SU-DHL-6 (cell line): ENCODE measurements at regions not wholly inside any gene's neighbourhood (a gene's known extent, or its start where the extent isn't known, plus 50 kb on each side); places are given as distances from the start of the nearest gene placed in this dataset.

Source experiments
- H2AFZ ChIP-seq: fragments of 200-600 bp; sonication (generic); 2 replicates; pipeline ENCODE4 v1.6.1; 2014; ENCODE audit warnings: low read depth, mild to moderate bottlenecking, moderate library complexity, mixed read lengths, antibody characterized with exemption, low read length; ENCODE audit not compliant: severe bottlenecking
- H3F3A ChIP-seq: fragments of 200-600 bp; shearing (Covaris generic); 2 replicates; pipeline ENCODE4 v1.6.0; 2016; ENCODE audit warnings: antibody characterized with exemption, mild to moderate bottlenecking; ENCODE audit not compliant: insufficient read depth
- H3K27ac ChIP-seq: fragments of 200-600 bp; sonication (generic); 2 replicates; pipeline ENCODE4 v1.5.1; 2016; ENCODE audit warnings: low read depth, mild to moderate bottlenecking, low read length, moderate library complexity, mixed read lengths
- H3K27me3 ChIP-seq: fragments of 200-600 bp; sonication (generic), shearing (Covaris generic); 2 replicates; pipeline ENCODE4 v1.6.0; 2014; ENCODE audit warnings: mild to moderate bottlenecking, low read length
- H3K36me3 ChIP-seq: fragments of 200-600 bp; sonication (generic); 2 replicates; pipeline ENCODE4 v1.6.1; 2014; ENCODE audit warnings: mild to moderate bottlenecking, low read length, mixed read lengths
- H3K4me2 ChIP-seq: fragments of 300-600, 200-600 bp; shearing (Covaris generic), sonication (generic); 2 replicates; pipeline ENCODE4 v1.6.0; 2014; ENCODE audit warnings: low read length, low read depth, mild to moderate bottlenecking; ENCODE audit not compliant: poor library complexity, severe bottlenecking
- H3K4me3 ChIP-seq: fragments of 200-600 bp; sonication (generic); 2 replicates; pipeline ENCODE4 v1.5.1; 2014; ENCODE audit warnings: antibody characterized with exemption, low read length, mild to moderate bottlenecking, mixed read lengths; ENCODE audit not compliant: insufficient read depth, poor library complexity, severe bottlenecking
- H3K79me2 ChIP-seq: fragments of 200-600 bp; sonication (generic); 2 replicates; pipeline ENCODE4 v1.6.1; 2014; ENCODE audit warnings: mild to moderate bottlenecking, low read length, moderate library complexity; ENCODE audit not compliant: insufficient read depth
- H3K9ac ChIP-seq: fragments of 200-600 bp; sonication (generic); 2 replicates; pipeline ENCODE4 v1.7.0; 2014; ENCODE audit warnings: mild to moderate bottlenecking, low read length
- H3K9me2 ChIP-seq: fragments of 200-600 bp; sonication (generic); replicated peaks from 2 replicates; pipeline ENCODE4 v1.6.1; 2014; ENCODE audit warnings: low read length; ENCODE audit not compliant: insufficient read depth
- H3K9me3 ChIP-seq: fragments of 200-600 bp; sonication (generic); 2 replicates; pipeline ENCODE4 v1.6.1; 2014; ENCODE audit warnings: low read length, mixed read lengths; ENCODE audit not compliant: insufficient read depth
- H4K20me1 ChIP-seq: fragments of 200-600 bp; sonication (generic); 2 replicates; pipeline ENCODE4 v1.6.1; 2014; ENCODE audit warnings: low read depth, mild to moderate bottlenecking, antibody characterized with exemption, low read length, moderate library complexity, mixed read lengths
- CTCF ChIP-seq: fragments of 200-600 bp; sonication (generic); IDR thresholded peaks from one replicate; pipeline ENCODE4 v1.5.1; 2017; ENCODE audit warnings: antibody characterized with exemption, mild to moderate bottlenecking, low read length, moderate library complexity; ENCODE audit not compliant: insufficient read depth, poor library complexity, severe bottlenecking
- EZH2phosphoT487 ChIP-seq: fragments of 200-600 bp; sonication (generic), shearing (Covaris generic); conservative IDR thresholded peaks from 2 replicates; pipeline ENCODE4 v1.6.1; 2018; ENCODE audit warnings: mild to moderate bottlenecking, antibody characterized with exemption, low read length, moderate library complexity, mixed read lengths

GRCh38 chr15:81548365-81549130 lies 174.5 kb upstream of the TMC3 start:
- no peak overlapping the region for H3K4me2 ChIP-seq
- no peak overlapping the region for H3K9ac ChIP-seq
- no peaks in the 10 kb centered on the region for H3K27me3 ChIP-seq
- no peaks in the 10 kb centered on the region for H3K79me2 ChIP-seq
- H2AFZ ChIP-seq, result no peak overlapping the region
- TF ChIP-seq EZH2phosphoT487, result no peak
- TF ChIP-seq CTCF, result no peak
- H3K9me2 ChIP-seq, result no peaks in the 10 kb centered on the region
- H3F3A ChIP-seq, result no peaks in the 10 kb centered on the region
- no peak overlapping the region for H3K27ac ChIP-seq
- no peak overlapping the region for H3K4me3 ChIP-seq
- H3K9me3 ChIP-seq, result no peaks in the 10 kb centered on the region
- H4K20me1 ChIP-seq, result no peaks in the 10 kb centered on the region
- no peaks in the 10 kb centered on the region for H3K36me3 ChIP-seq

- no peak overlapping the region for H3K27ac ChIP-seq
- H3K27me3 ChIP-seq, result no peaks in the 10 kb centered on the region
- H3F3A ChIP-seq, result no peaks in the 10 kb centered on the region
- no peaks in the 10 kb centered on the region for H3K36me3 ChIP-seq
- H2AFZ ChIP-seq, result no peak overlapping the region
- H4K20me1 ChIP-seq, result no peaks in the 10 kb centered on the region
- TF ChIP-seq CTCF (no peak), EZH2phosphoT487 (no peak)
- no peak overlapping the region for H3K4me2 ChIP-seq
- H3K79me2 ChIP-seq, result no peaks in the 10 kb centered on the region
- H3K4me3 ChIP-seq, result no peak overlapping the region
- no peaks in the 10 kb centered on the region for H3K9me3 ChIP-seq
- no peak overlapping the region for H3K9ac ChIP-seq
- H3K9me2 ChIP-seq, result no peaks in the 10 kb centered on the region
Observed at GRCh38 chr15:81547521-81548132, 173.6 kb upstream of the TMC3 start.

- H3K9me2 ChIP-seq, result no peaks in the 10 kb centered on the region
- no peaks in the 10 kb centered on the region for H4K20me1 ChIP-seq
- H3K79me2 ChIP-seq, result no peaks in the 10 kb centered on the region
- H3K27me3 ChIP-seq, result no peaks in the 10 kb centered on the region
- H3K4me3 ChIP-seq, result no peak overlapping the region
- no peaks in the 10 kb centered on the region for H3F3A ChIP-seq
- H3K9me3 ChIP-seq, result no peaks in the 10 kb centered on the region
- H3K27ac ChIP-seq, result no peak overlapping the region
- H2AFZ ChIP-seq, result no peak overlapping the region
- H3K9ac ChIP-seq, result no peak overlapping the region
- TF ChIP-seq EZH2phosphoT487 (no peak), CTCF (no peak)
- H3K4me2 ChIP-seq, result no peak overlapping the region
- no peaks in the 10 kb centered on the region for H3K36me3 ChIP-seq
Observed at GRCh38 chr15:81544385-81544784, 170.4 kb upstream of the TMC3 start.
